Spleen (tissue), 11 donors: ENCODE measurements at regions not wholly inside any gene's neighbourhood (a gene's known extent, or its start where the extent isn't known, plus 50 kb on each side); places are given as distances from the start of the nearest gene placed in this dataset.

Experiments used
- DNase-seq: peaks from one replicate; pipeline ENCODE4 v3.0.0-alpha.2; 2020
- H3K27ac ChIP-seq, 8 donors: fragments of 200-600 bp; sonication (generic) in 7 of 8; 1 replicate in 4 of 8; 2 replicates in 4 of 8; pipeline versions ENCODE4 v1.5.0 to v1.8.0; 2016 to 2021; ENCODE audit warnings: inconsistent platforms in 4 of 8, mild to moderate bottlenecking in 4 of 8, moderate library complexity in 1 of 8
- H3K27me3 ChIP-seq, 7 donors: fragments of 200-600 bp; sonication (generic) in 6 of 7; replicated peaks in 1 of 7; 1 replicate in 4 of 7; 2 replicates in 3 of 7; pipeline versions ENCODE4 v1.5.0 to v1.8.0; 2016 to 2021; ENCODE audit warnings: inconsistent platforms in 3 of 7, mild to moderate bottlenecking in 1 of 7
- H3K36me3 ChIP-seq, 6 donors: fragments of 200-600 bp; sonication (generic) in 5 of 6; 1 replicate in 4 of 6; 2 replicates in 2 of 6; pipeline versions ENCODE4 v1.5.0 to v1.8.0; 2016 to 2021; ENCODE audit warnings: inconsistent platforms in 2 of 6
- H3K4me1 ChIP-seq, 6 donors: fragments of 200-600 bp; sonication (generic) in 5 of 6; 1 replicate in 3 of 6; 2 replicates in 3 of 6; pipeline versions ENCODE4 v1.5.0 to v1.8.0; 2016 to 2021; ENCODE audit warnings: inconsistent platforms in 3 of 6
- H3K4me3 ChIP-seq, 8 donors: fragments of 200-600 bp; sonication (generic) in 7 of 8; 1 replicate in 4 of 8; 2 replicates in 4 of 8; pipeline versions ENCODE4 v1.5.0 to v1.8.0; 2016 to 2021; ENCODE audit warnings: inconsistent platforms in 4 of 8, mild to moderate bottlenecking in 4 of 8, moderate library complexity in 2 of 8
- H3K9me3 ChIP-seq, 8 donors: fragments of 200-600 bp; sonication (generic) in 7 of 8; 1 replicate in 4 of 8; 2 replicates in 4 of 8; pipeline versions ENCODE4 v1.5.0 to v1.8.0; 2016 to 2021; ENCODE audit warnings: inconsistent platforms in 4 of 8
- POLR2A ChIP-seq, 3 donors: fragments of 450-650 bp; IDR thresholded peaks; one replicate each; pipeline ENCODE4 v1.5.1; 2017; ENCODE audit warnings: antibody characterized with exemption in 3 of 3, mild to moderate bottlenecking in 1 of 3
- POLR2AphosphoS5 ChIP-seq, 3 donors: sonication (generic); formaldehyde crosslinking; IDR thresholded peaks; one replicate each; pipeline ENCODE4 v1.5.1; 2017; ENCODE audit warnings: antibody characterized with exemption in 3 of 3
- WGBS, 5 donors: extraction: QIAGEN DNeasy Blood & Tissue Kit in 3 of 5; methylation state at CpG; one replicate each; pipeline versions ENCODE4 v1.1.5 to v1.1.7; 2013 to 2018; 5-methylcytosine and 5-hydroxymethylcytosine counted together
- intact Hi-C: fragments of 100-400 bp; cut with DNase I; formaldehyde crosslinking; loops from one replicate; pipeline ENCODE4 v1.15.0; 2023; ENCODE audit warnings: low total_unique reads
- TF ChIP-seq, protein P1 (sequence below), 11 experiments: fragments of 200-600 bp in 7 of 11; fragments of 450-650 bp in 4 of 11; sonication (generic) in 4 of 11; IDR thresholded peaks in 8 of 11; conservative IDR thresholded peaks in 3 of 11; 1 replicate in 7 of 11; 2 replicates in 4 of 11; pipeline versions ENCODE4 v1.4.0 to v1.8.0; 2016 to 2021; ENCODE audit warnings: antibody characterized with exemption in 11 of 11, inconsistent platforms in 4 of 11, mild to moderate bottlenecking in 1 of 11
- donor health status: healthy with polysubstance abuse.
- donor health status: DM: no; HTN: no; CAD: no; lungs with moderate emphysema.
- donor health status: DM: no; HTN: no; CAD: no.
- donor health status: Bipolar disorder and iron deficiency.
- donor health status: healthy.
- donor health status: DM: no; HTN: no; CAD: no.
- donor health status: DM: yes; HTN: yes; CAD: no.

DNA sequence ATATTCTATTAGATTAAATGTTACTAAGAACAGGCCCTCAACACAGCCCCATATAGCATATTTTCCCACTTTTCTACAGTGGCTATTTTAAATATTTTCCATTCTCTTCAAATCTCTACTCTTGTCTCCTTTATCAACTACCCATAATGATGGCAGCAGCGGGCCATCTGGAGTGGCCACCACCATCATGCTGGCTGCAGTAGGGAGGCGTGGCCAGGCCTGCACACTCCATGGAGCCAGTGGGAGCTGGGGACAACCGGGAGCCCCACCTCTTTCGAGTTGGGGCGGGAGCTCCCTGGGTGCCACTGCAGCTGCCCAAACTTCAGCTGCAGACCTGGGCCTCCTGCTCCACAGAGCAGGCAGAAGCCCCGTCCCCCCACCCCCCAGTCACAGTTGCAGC is 98.4 kb upstream of the RANBP6 start:
- Histone ChIP-seq H3K4me3 (no peak overlapping the region), H3K27me3 (no peaks in the 10 kb centered on the region), H3K36me3 (no peaks in the 10 kb centered on the region), H3K9me3 (no peaks in the 10 kb centered on the region), H3K27ac (no peak overlapping the region), H3K4me1 (no peaks in the 10 kb centered on the region)
- intact Hi-C loops, result no loop called here
- DNase-seq, result no peak
- TF ChIP-seq POLR2AphosphoS5 (IDR thresholded peaks at IDR 0.05) (no peak), POLR2A (IDR thresholded peaks at IDR 0.05) (no peak)
- 56 to 85% (median 63%) methylated on average over 5 to 6 of the region's 6 CpGs for WGBS, 5 donors

DNA sequence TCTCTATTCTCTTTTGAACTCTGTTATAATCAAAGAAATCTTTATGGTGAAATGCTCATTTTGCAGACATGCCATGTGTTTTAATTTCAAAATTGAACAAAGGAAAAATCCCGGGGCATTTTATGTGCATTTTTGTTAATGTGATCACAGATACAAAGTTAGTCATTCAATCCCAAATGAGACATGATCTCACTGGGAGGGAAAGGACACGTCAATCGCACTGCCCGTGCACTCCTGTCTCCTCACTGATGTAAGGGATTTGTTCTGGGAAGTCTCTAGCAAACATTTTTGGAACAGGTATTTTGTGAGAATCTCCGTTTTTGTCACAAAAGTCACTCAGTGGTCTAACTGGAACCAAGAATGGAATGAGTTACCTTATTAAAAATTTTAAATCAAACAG is 97.9 kb upstream of the RANBP6 start:
- no peaks in the 10 kb centered on the region for H3K9me3 ChIP-seq
- no peak for DNase-seq
- 79 to 92% (median 87%) methylated on average over 5 of the region's 5 CpGs for WGBS, 5 donors
- H3K27me3 ChIP-seq, result no peaks in the 10 kb centered on the region
- H3K4me1 ChIP-seq, result no peaks in the 10 kb centered on the region
- intact Hi-C loops, result no loop called here
- no peak overlapping the region for H3K27ac ChIP-seq
- TF ChIP-seq POLR2AphosphoS5 (IDR thresholded peaks at IDR 0.05) (no peak), POLR2A (IDR thresholded peaks at IDR 0.05) (no peak)
- TF ChIP-seq, protein P1, sequence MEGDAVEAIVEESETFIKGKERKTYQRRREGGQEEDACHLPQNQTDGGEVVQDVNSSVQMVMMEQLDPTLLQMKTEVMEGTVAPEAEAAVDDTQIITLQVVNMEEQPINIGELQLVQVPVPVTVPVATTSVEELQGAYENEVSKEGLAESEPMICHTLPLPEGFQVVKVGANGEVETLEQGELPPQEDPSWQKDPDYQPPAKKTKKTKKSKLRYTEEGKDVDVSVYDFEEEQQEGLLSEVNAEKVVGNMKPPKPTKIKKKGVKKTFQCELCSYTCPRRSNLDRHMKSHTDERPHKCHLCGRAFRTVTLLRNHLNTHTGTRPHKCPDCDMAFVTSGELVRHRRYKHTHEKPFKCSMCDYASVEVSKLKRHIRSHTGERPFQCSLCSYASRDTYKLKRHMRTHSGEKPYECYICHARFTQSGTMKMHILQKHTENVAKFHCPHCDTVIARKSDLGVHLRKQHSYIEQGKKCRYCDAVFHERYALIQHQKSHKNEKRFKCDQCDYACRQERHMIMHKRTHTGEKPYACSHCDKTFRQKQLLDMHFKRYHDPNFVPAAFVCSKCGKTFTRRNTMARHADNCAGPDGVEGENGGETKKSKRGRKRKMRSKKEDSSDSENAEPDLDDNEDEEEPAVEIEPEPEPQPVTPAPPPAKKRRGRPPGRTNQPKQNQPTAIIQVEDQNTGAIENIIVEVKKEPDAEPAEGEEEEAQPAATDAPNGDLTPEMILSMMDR (IDR thresholded peaks at IDR 0.05 in 8 of 11, conservative IDR thresholded peaks at IDR 0.05 in 3 of 11), result no peak
- H3K4me3 ChIP-seq, result no peak overlapping the region
- no peaks in the 10 kb centered on the region for H3K36me3 ChIP-seq

DNA sequence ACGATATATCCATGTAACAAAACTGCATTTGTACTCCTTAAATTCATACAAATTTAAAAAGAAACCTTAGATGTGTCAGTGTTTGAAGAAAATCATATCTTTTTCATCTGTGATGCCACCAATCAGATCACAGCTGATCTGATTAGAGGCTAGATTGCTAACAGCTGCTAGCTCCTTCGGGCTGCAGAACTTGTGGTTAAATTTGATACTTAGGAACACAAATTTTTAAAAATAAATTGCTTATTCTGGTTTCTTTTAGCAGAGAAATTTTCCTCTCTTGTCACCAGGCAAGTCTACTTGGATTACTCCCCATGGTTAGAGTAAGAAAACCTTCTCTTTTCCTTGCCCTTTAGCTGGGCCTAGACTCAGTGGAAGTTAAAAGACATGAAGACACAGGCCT is 94.6 kb upstream of the RANBP6 start:
- no peak for DNase-seq
- intact Hi-C loops, result no loop called here
- WGBS, 5 donors, result 49 to 71% (median 66%) methylated on average over 2 of the region's 2 CpGs
- H3K4me1 ChIP-seq, result peaks cover 0 to 8% (median 0%) of the 10 kb centered on the region in 6 donors
- no peaks in the 10 kb centered on the region for H3K36me3 ChIP-seq
- H3K9me3 ChIP-seq, result no peaks in the 10 kb centered on the region
- no peak overlapping the region for H3K27ac ChIP-seq
- TF ChIP-seq, protein P1 (IDR thresholded peaks at IDR 0.05 in 8 of 11, conservative IDR thresholded peaks at IDR 0.05 in 3 of 11), result no peak
- TF ChIP-seq POLR2A (IDR thresholded peaks at IDR 0.05), result no peak
- TF ChIP-seq POLR2AphosphoS5 (IDR thresholded peaks at IDR 0.05), result no peak
- H3K4me3 ChIP-seq, result no peak overlapping the region
- no peaks in the 10 kb centered on the region for H3K27me3 ChIP-seq

DNA sequence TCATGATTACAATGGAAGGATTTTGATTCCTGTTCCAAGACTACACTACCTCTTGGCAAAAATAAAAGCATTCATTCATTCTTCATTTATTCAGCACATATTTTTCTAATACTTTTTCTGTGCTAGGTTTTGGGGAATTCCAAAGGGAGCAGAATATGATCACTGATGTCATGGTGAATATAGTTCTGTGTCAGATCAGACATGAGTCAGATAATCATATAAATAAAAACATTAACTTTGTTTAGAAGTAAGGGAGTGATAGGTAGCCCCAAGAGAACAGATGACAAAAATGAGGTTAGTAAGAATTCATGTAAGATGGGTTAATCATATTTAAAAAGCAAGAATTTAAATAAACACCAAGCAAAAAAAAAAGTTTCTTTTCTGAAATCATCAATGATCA is 94.1 kb upstream of the RANBP6 start:
- no peaks in the 10 kb centered on the region for H3K9me3 ChIP-seq
- no peaks in the 10 kb centered on the region for H3K36me3 ChIP-seq
- H3K4me3 ChIP-seq, result no peak overlapping the region
- H3K4me1 ChIP-seq, result peaks cover 0 to 8% (median 0%) of the 10 kb centered on the region in 6 donors
- TF ChIP-seq POLR2AphosphoS5 (IDR thresholded peaks at IDR 0.05) (no peak), POLR2A (IDR thresholded peaks at IDR 0.05) (no peak)
- TF ChIP-seq, protein P1 (IDR thresholded peaks at IDR 0.05 in 8 of 11, conservative IDR thresholded peaks at IDR 0.05 in 3 of 11), result no peak
- no peak overlapping the region for H3K27ac ChIP-seq
- DNase-seq, result no peak
- intact Hi-C loops, result no loop called here
- no peaks in the 10 kb centered on the region for H3K27me3 ChIP-seq

DNA sequence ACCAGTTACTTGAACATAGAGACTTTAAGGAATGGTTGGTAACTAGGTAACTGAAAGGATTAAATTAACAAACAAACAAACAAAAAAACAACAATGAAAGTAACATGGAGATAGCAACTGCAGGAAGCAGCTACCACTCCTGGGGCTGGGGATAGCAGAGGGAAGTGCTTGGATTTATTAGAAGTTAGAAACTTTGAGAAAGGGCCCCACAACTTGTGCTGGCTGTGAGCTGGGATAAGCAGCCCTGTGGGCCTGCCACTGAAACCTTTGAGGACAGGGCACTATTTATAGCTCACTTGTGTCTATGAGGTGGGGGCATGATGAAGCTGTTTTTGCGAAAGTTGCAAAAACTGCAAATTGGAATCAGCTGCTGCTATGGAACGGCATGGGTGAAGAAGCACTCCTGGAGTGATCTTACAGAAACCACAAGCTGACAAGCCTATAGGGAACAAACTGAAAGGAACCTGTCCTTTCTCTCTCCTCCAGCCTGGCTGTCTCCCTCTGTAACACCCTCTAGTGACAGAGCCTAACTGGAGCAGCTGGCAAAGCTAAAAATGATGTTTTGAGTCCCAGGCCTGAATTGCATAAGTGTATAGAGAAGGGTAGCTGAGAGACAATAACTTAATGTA is 91.4 kb upstream of the RANBP6 start:
- intact Hi-C loops, result no loop called here
- no peak overlapping the region for H3K27ac ChIP-seq
- no peaks in the 10 kb centered on the region for H3K36me3 ChIP-seq
- H3K4me1 ChIP-seq, result peaks cover 0 to 8% (median 0%) of the 10 kb centered on the region in 6 donors
- no peak overlapping the region for H3K4me3 ChIP-seq
- 15 to 30% (median 17%) methylated on average over 2 of the region's 2 CpGs for WGBS, 5 donors
- H3K9me3 ChIP-seq, result no peaks in the 10 kb centered on the region
- no peaks in the 10 kb centered on the region for H3K27me3 ChIP-seq
- no peak for TF ChIP-seq POLR2A (IDR thresholded peaks at IDR 0.05)
- TF ChIP-seq, protein P1 (IDR thresholded peaks at IDR 0.05 in 8 of 11, conservative IDR thresholded peaks at IDR 0.05 in 3 of 11), result peak in 1 of 11 experiments; percentile 9
- no peak for DNase-seq
